SU-DHL-6 (cell line): ENCODE measurements at regions not wholly inside any gene's neighbourhood (a gene's known extent, or its start where the extent isn't known, plus 50 kb on each side); places are given as distances from the start of the nearest gene placed in this dataset.

Experiments used
- H2AFZ ChIP-seq: fragments of 200-600 bp; sonication (generic); 2 replicates; pipeline ENCODE4 v1.6.1; 2014; ENCODE audit warnings: low read depth, mild to moderate bottlenecking, moderate library complexity, mixed read lengths, antibody characterized with exemption, low read length; ENCODE audit not compliant: severe bottlenecking
- H3F3A ChIP-seq: fragments of 200-600 bp; shearing (Covaris generic); 2 replicates; pipeline ENCODE4 v1.6.0; 2016; ENCODE audit warnings: antibody characterized with exemption, mild to moderate bottlenecking; ENCODE audit not compliant: insufficient read depth
- H3K27ac ChIP-seq: fragments of 200-600 bp; sonication (generic); 2 replicates; pipeline ENCODE4 v1.5.1; 2016; ENCODE audit warnings: low read depth, mild to moderate bottlenecking, low read length, moderate library complexity, mixed read lengths
- H3K27me3 ChIP-seq: fragments of 200-600 bp; sonication (generic), shearing (Covaris generic); 2 replicates; pipeline ENCODE4 v1.6.0; 2014; ENCODE audit warnings: mild to moderate bottlenecking, low read length
- H3K36me3 ChIP-seq: fragments of 200-600 bp; sonication (generic); 2 replicates; pipeline ENCODE4 v1.6.1; 2014; ENCODE audit warnings: mild to moderate bottlenecking, low read length, mixed read lengths
- H3K4me2 ChIP-seq: fragments of 300-600, 200-600 bp; shearing (Covaris generic), sonication (generic); 2 replicates; pipeline ENCODE4 v1.6.0; 2014; ENCODE audit warnings: low read length, low read depth, mild to moderate bottlenecking; ENCODE audit not compliant: poor library complexity, severe bottlenecking
- H3K4me3 ChIP-seq: fragments of 200-600 bp; sonication (generic); 2 replicates; pipeline ENCODE4 v1.5.1; 2014; ENCODE audit warnings: antibody characterized with exemption, low read length, mild to moderate bottlenecking, mixed read lengths; ENCODE audit not compliant: insufficient read depth, poor library complexity, severe bottlenecking
- H3K79me2 ChIP-seq: fragments of 200-600 bp; sonication (generic); 2 replicates; pipeline ENCODE4 v1.6.1; 2014; ENCODE audit warnings: mild to moderate bottlenecking, low read length, moderate library complexity; ENCODE audit not compliant: insufficient read depth
- H3K9ac ChIP-seq: fragments of 200-600 bp; sonication (generic); 2 replicates; pipeline ENCODE4 v1.7.0; 2014; ENCODE audit warnings: mild to moderate bottlenecking, low read length
- H3K9me2 ChIP-seq: fragments of 200-600 bp; sonication (generic); replicated peaks from 2 replicates; pipeline ENCODE4 v1.6.1; 2014; ENCODE audit warnings: low read length; ENCODE audit not compliant: insufficient read depth
- H3K9me3 ChIP-seq: fragments of 200-600 bp; sonication (generic); 2 replicates; pipeline ENCODE4 v1.6.1; 2014; ENCODE audit warnings: low read length, mixed read lengths; ENCODE audit not compliant: insufficient read depth
- H4K20me1 ChIP-seq: fragments of 200-600 bp; sonication (generic); 2 replicates; pipeline ENCODE4 v1.6.1; 2014; ENCODE audit warnings: low read depth, mild to moderate bottlenecking, antibody characterized with exemption, low read length, moderate library complexity, mixed read lengths
- EZH2phosphoT487 ChIP-seq: fragments of 200-600 bp; sonication (generic), shearing (Covaris generic); conservative IDR thresholded peaks from 2 replicates; pipeline ENCODE4 v1.6.1; 2018; ENCODE audit warnings: mild to moderate bottlenecking, antibody characterized with exemption, low read length, moderate library complexity, mixed read lengths
- TF ChIP-seq, protein P1 (sequence below): fragments of 200-600 bp; sonication (generic); IDR thresholded peaks from one replicate; pipeline ENCODE4 v1.5.1; 2017; ENCODE audit warnings: antibody characterized with exemption, mild to moderate bottlenecking, low read length, moderate library complexity; ENCODE audit not compliant: insufficient read depth, poor library complexity, severe bottlenecking

- H3K9me3 ChIP-seq = no peaks in the 10 kb centered on the region
- no peak for TF ChIP-seq EZH2phosphoT487
- TF ChIP-seq, protein P1, sequence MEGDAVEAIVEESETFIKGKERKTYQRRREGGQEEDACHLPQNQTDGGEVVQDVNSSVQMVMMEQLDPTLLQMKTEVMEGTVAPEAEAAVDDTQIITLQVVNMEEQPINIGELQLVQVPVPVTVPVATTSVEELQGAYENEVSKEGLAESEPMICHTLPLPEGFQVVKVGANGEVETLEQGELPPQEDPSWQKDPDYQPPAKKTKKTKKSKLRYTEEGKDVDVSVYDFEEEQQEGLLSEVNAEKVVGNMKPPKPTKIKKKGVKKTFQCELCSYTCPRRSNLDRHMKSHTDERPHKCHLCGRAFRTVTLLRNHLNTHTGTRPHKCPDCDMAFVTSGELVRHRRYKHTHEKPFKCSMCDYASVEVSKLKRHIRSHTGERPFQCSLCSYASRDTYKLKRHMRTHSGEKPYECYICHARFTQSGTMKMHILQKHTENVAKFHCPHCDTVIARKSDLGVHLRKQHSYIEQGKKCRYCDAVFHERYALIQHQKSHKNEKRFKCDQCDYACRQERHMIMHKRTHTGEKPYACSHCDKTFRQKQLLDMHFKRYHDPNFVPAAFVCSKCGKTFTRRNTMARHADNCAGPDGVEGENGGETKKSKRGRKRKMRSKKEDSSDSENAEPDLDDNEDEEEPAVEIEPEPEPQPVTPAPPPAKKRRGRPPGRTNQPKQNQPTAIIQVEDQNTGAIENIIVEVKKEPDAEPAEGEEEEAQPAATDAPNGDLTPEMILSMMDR = no peak
- H3K9me2 ChIP-seq = no peaks in the 10 kb centered on the region
- no peaks in the 10 kb centered on the region for H3K36me3 ChIP-seq
- no peaks in the 10 kb centered on the region for H3K79me2 ChIP-seq
- no peaks in the 10 kb centered on the region for H4K20me1 ChIP-seq
- H3K4me2 ChIP-seq = no peak overlapping the region
- H3K9ac ChIP-seq = no peak overlapping the region
- no peak overlapping the region for H3K4me3 ChIP-seq
- no peaks in the 10 kb centered on the region for H3F3A ChIP-seq
- no peak overlapping the region for H3K27ac ChIP-seq
- H3K27me3 ChIP-seq = no peaks in the 10 kb centered on the region
- H2AFZ ChIP-seq = no peak overlapping the region
Observed at GRCh38 chr12:13499008-13499407, 302.5 kb downstream of the EMP1 start.

- Histone ChIP-seq H3F3A (no peaks in the 10 kb centered on the region), H3K79me2 (no peaks in the 10 kb centered on the region), H3K4me3 (no peak overlapping the region), H2AFZ (no peak overlapping the region), H4K20me1 (no peaks in the 10 kb centered on the region), H3K27ac (no peak overlapping the region), H3K4me2 (no peak overlapping the region), H3K9me2 (no peaks in the 10 kb centered on the region), H3K9ac (no peak overlapping the region), H3K27me3 (no peaks in the 10 kb centered on the region), H3K36me3 (no peaks in the 10 kb centered on the region), H3K9me3 (no peaks in the 10 kb centered on the region)
- TF ChIP-seq, protein P1 = no peak
- TF ChIP-seq EZH2phosphoT487 = no peak
Observed at GRCh38 chr12:13496111-13496510, 299.6 kb downstream of the EMP1 start.

DNA sequence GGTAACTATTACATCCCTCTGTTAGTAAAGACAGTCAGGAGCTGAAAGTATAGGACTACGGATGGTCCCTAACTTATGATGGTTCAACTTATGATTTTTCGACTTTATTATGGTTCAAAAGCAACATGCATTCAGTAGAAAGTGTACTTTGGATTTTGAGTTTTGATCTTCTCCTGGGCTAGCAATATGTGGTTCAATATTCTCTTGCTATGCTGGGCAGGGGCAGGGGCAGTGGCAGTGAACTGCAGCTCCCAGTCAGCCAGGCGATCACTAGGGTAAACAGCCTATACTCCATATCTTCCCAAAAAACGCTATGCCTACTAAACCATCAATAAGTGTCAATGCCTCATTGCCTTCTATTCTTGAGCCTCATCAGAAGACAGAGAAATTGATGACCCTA lies 292.7 kb downstream of the EMP1 start:
- Histone ChIP-seq H3K79me2 (no peaks in the 10 kb centered on the region), H3K27ac (no peak overlapping the region), H3K9me2 (no peaks in the 10 kb centered on the region), H3K9ac (no peak overlapping the region), H3K4me2 (no peak overlapping the region), H4K20me1 (no peaks in the 10 kb centered on the region), H3F3A (no peaks in the 10 kb centered on the region), H3K36me3 (no peaks in the 10 kb centered on the region), H3K27me3 (no peaks in the 10 kb centered on the region), H3K9me3 (no peaks in the 10 kb centered on the region), H2AFZ (no peak overlapping the region), H3K4me3 (no peak overlapping the region)
- no peak for TF ChIP-seq EZH2phosphoT487
- TF ChIP-seq, protein P1 = no peak

- H3F3A ChIP-seq = no peaks in the 10 kb centered on the region
- H3K27me3 ChIP-seq = no peaks in the 10 kb centered on the region
- no peak overlapping the region for H2AFZ ChIP-seq
- H3K79me2 ChIP-seq = no peaks in the 10 kb centered on the region
- no peak for TF ChIP-seq EZH2phosphoT487
- TF ChIP-seq, protein P1 = no peak
- H3K27ac ChIP-seq = no peak overlapping the region
- no peak overlapping the region for H3K4me2 ChIP-seq
- no peaks in the 10 kb centered on the region for H3K9me2 ChIP-seq
- no peaks in the 10 kb centered on the region for H3K9me3 ChIP-seq
- H3K9ac ChIP-seq = no peak overlapping the region
- H3K4me3 ChIP-seq = no peak overlapping the region
- H3K36me3 ChIP-seq = no peaks in the 10 kb centered on the region
- no peaks in the 10 kb centered on the region for H4K20me1 ChIP-seq
Observed at GRCh38 chr12:13487326-13487725, 290.8 kb downstream of the EMP1 start.
